ENCODE measurements at regions not wholly inside any gene's neighbourhood (a gene's known extent, or its start where the extent isn't known, plus 50 kb on each side); places are given as distances from the start of the nearest gene placed in this dataset.

GRCh38 chr2:122867941-122868340 is 1112.5 kb downstream of the TSN start:
- TF ChIP-seq CBFB (CRISPR knock-in tag; IDR thresholded peaks at IDR 0.05) (no peak), ZFX (CRISPR knock-in tag; IDR thresholded peaks at IDR 0.05) (no peak), ZBTB7A (IDR thresholded peaks at IDR 0.05; ENCODE audit: borderline replicate concordance, control insufficient read depth, low read depth, low read length) (no peak), ZBTB34 (CRISPR knock-in tag; IDR thresholded peaks at IDR 0.05) (no peak), MLLT1 (IDR thresholded peaks at IDR 0.05) (no peak), RFX5 (IDR thresholded peaks at IDR 0.05; ENCODE audit: low read depth, low read length) (no peak), FOSL1 (tag; conservative IDR thresholded peaks at IDR 0.05) (no peak), ZNF695 (CRISPR knock-in tag; IDR thresholded peaks at IDR 0.05) (no peak), COPS2 (conservative IDR thresholded peaks at IDR 0.05) (no peak), ATF2 (CRISPR knock-in tag; IDR thresholded peaks at IDR 0.05) (no peak), USF2 (CRISPR knock-in tag; IDR thresholded peaks at IDR 0.05) (no peak)
